Astrocyte of the spinal cord (primary cell): ENCODE measurements at regions not wholly inside any gene's neighbourhood (a gene's known extent, or its start where the extent isn't known, plus 50 kb on each side); places are given as distances from the start of the nearest gene placed in this dataset.

ENCODE experiments used
- DNase-seq: peaks from one replicate; pipeline ENCODE4 v3.0.0; 2011; ENCODE audit warnings: low read depth, low spot score
- H3K4me3 ChIP-seq: 2 replicates; pipeline ENCODE4 v1.5.1; 2011; ENCODE audit warnings: low read depth, mild to moderate bottlenecking, low read length, moderate library complexity
- in situ Hi-C: cut with HindIII; loops from 2 replicates; pipeline ENCODE4 v1.10.0; 2017; ENCODE audit warnings: low sequenced_read_pairs
- TF ChIP-seq, protein P1 (sequence below): IDR thresholded peaks from 2 replicates; pipeline ENCODE4 v1.5.1; 2012; ENCODE audit warnings: low read depth, mild to moderate bottlenecking, low read length, inconsistent platforms

DNA sequence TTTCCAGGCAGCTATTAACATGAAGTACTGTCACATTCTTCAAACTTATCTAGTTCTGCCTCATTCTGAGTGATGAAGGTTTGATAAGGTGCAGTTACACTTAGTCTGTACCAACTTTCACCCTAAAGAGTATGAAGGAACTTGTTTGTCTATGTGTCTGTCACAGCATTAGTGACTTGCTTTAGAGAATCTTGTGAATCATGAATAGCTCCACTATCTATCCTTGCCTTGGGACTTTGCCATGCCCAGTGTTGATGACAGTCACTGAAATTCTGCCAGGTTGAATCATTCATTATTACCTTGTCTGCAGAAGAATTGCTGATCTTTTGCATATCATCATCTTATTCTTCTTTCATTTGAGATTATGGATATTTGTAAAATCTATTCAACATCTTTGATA, 50.9 kb upstream of the A1CF start:
- TF ChIP-seq, protein P1, sequence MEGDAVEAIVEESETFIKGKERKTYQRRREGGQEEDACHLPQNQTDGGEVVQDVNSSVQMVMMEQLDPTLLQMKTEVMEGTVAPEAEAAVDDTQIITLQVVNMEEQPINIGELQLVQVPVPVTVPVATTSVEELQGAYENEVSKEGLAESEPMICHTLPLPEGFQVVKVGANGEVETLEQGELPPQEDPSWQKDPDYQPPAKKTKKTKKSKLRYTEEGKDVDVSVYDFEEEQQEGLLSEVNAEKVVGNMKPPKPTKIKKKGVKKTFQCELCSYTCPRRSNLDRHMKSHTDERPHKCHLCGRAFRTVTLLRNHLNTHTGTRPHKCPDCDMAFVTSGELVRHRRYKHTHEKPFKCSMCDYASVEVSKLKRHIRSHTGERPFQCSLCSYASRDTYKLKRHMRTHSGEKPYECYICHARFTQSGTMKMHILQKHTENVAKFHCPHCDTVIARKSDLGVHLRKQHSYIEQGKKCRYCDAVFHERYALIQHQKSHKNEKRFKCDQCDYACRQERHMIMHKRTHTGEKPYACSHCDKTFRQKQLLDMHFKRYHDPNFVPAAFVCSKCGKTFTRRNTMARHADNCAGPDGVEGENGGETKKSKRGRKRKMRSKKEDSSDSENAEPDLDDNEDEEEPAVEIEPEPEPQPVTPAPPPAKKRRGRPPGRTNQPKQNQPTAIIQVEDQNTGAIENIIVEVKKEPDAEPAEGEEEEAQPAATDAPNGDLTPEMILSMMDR = no peak
- DNase-seq = no peak
- in situ Hi-C loops = no loop called here
- no peak overlapping the region for H3K4me3 ChIP-seq

DNA sequence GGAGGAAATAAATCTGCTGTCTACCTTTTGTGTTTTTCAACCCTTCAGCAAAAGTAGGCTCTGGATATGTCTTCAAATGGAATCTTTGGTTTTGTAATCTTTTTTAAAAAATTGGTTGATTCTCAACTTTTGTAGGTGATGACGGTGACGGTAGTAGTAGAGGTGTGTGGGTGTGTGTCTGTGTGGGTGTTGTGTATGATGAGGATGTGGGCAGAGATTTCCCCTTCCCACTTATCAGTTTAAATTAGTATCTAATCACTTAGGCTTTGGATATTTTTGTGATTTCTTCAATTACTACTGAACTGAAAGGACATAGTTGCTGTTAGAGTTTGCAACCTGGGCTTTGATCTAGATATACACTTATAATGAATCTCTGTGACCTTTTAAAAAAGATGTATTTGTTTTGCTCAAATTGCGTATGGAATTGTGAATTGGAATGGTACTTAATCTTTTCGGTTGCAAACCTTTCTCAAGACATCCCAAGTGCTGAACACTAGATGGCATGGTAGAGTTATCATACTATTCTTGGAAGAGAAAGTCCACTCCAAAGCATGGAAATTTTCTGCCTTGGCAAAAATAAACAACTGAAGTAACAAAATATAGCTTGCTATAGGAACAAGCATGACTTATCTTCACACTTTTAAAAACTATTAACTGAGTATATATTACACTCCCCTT, 51.9 kb upstream of the A1CF start:
- DNase-seq = peak; percentile 52
- TF ChIP-seq, protein P1 = peak; percentile 77
- no peak overlapping the region for H3K4me3 ChIP-seq
- in situ Hi-C loops = no loop called here

DNA sequence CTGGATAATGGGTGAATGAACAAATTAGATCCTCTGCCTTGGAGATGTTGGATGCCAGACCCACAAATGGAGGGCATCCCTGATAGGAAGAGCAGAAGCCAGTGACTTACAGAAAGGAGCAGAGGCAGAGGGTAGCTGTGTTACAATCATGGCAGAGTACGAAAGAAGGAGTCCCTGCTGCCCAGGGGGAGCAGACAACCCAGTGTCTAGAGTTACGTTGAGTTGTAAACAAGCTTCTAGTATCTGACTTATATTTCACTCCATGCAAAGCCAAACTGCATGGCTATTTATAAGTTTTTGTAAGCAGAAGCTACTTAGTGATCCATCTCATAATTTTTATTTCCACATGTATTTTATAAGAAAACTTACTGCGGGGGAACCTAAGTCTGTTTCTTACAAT, 56.2 kb upstream of the A1CF start:
- no peak for DNase-seq
- in situ Hi-C loops = no loop called here
- no peak overlapping the region for H3K4me3 ChIP-seq
- TF ChIP-seq, protein P1 = no peak

DNA sequence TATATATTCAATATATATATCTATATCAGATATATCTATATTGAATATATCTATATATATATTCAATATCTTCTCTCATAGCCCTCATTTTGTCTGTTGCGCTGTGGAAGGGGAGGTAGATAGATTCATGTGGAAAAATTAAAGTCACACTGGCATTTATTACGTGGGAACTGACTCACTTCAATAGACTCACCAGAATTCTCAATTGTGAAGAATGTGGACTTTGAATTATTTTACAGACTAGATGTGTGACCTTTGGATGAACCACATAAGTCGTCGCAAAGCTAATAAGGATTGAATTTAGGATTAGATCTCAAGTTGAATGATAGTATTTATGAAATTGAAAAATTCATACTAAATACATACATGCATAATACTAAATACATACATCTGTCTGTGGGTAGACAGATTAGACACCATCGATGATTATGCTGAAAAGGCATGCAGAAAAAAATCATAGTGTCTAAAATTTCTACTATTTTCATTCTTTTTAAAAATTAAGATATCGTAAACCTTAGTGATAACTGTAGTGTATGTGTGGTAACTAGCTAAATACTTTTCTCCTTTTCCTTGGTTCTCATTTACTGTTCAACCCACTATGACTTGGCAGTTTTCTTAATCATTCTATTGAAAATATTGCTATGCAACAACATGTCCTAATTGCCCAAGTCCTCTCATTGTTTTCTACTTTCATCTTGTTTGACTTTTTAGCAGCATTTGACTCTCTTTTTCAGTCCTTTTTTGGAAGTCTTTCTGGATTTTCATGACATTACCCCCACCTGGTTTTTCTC, 61.8 kb upstream of the A1CF start:
- no peak for DNase-seq
- TF ChIP-seq, protein P1 = no peak
- in situ Hi-C loops = no loop called here
- no peak overlapping the region for H3K4me3 ChIP-seq

DNA sequence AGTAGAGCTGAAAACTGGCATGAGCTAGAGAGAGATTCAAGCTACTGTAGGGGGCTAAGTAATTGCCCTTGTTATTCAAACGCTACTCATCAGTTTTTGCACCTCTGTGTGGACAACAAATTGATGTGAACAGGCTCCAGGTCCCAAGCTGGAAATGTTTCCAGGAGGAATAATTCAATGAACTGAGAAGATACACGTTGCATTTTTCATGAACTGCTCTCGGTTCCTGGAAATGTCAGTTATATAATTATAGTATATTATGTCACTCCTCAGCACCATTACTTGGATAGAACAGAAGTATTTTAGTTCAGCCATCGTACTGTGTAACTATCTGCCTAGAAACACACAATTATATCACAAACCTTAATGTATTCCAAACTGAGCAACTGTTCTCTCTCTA, 65.9 kb upstream of the A1CF start:
- no peak overlapping the region for H3K4me3 ChIP-seq
- DNase-seq = no peak
- TF ChIP-seq, protein P1 = no peak
- in situ Hi-C loops = no loop called here

DNA sequence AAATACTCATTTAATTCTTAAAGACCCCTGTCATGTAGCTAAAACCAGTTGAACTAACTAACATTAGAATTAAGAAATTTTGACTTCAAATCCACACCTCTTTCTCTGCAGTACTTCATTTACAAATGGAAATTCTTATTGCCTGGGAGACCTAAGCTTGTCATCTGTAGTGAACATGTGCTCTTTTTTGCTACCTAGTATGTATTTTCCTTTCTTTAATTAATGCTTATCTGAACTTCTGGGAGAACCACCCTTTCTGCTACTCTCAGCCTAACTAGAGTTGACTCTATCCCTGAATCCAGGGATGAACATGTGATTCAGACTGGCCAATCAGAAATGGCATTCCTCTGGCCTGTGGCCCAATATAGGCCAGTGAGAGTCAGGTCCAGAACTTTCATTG, 75.9 kb upstream of the A1CF start:
- H3K4me3 ChIP-seq = no peak overlapping the region
- DNase-seq = no peak
- in situ Hi-C loops = no loop called here
- TF ChIP-seq, protein P1 = no peak
